H9 (cell line): ENCODE measurements at regions not wholly inside any gene's neighbourhood (a gene's known extent, or its start where the extent isn't known, plus 50 kb on each side); places are given as distances from the start of the nearest gene placed in this dataset.

Experiments used
- DNase-seq: peaks from one replicate; pipeline ENCODE4 v3.0.0-alpha.2; 2017
- H2AFZ ChIP-seq: one replicate; pipeline ENCODE4 v1.6.1; 2013; ENCODE audit warnings: mild to moderate bottlenecking, low read length, control low read depth, moderate library complexity
- H2AK5ac ChIP-seq: 2 replicates; pipeline ENCODE4 v1.6.1; 2013; ENCODE audit warnings: low read length, control low read depth, mixed read lengths; ENCODE audit not compliant: insufficient read length
- H2BK120ac ChIP-seq: one replicate; pipeline ENCODE4 v1.6.1; 2013; ENCODE audit warnings: low read depth, mild to moderate bottlenecking, low read length, control low read depth, inconsistent platforms; ENCODE audit not compliant: poor library complexity, severe bottlenecking
- H2BK12ac ChIP-seq: 2 replicates; pipeline ENCODE4 v1.6.1; 2013; ENCODE audit warnings: low read length, control low read depth, mixed read lengths, low read depth; ENCODE audit not compliant: insufficient read length
- H2BK15ac ChIP-seq: 2 replicates; pipeline ENCODE4 v1.6.1; 2013; ENCODE audit warnings: low read depth, low read length, control low read depth
- H2BK20ac ChIP-seq: one replicate; pipeline ENCODE4 v1.6.1; 2013; ENCODE audit warnings: low read depth, mild to moderate bottlenecking, low read length, control low read depth, inconsistent platforms; ENCODE audit not compliant: poor library complexity, severe bottlenecking
- H2BK5ac ChIP-seq: 2 replicates; pipeline ENCODE4 v1.6.1; 2013; ENCODE audit warnings: low read length, control low read depth, mixed read lengths; ENCODE audit not compliant: insufficient read length
- H3K14ac ChIP-seq: 2 replicates; pipeline ENCODE4 v1.6.1; 2013; ENCODE audit warnings: low read length, control low read depth; ENCODE audit not compliant: insufficient read depth
- H3K18ac ChIP-seq: 2 replicates; pipeline ENCODE4 v1.6.1; 2013; ENCODE audit warnings: low read depth, mild to moderate bottlenecking, mixed read lengths, low read length, control low read depth; ENCODE audit not compliant: insufficient read length
- H3K23ac ChIP-seq: 2 replicates; pipeline ENCODE4 v1.6.1; 2013; ENCODE audit warnings: low read length, control low read depth, mixed read lengths, low read depth; ENCODE audit not compliant: insufficient read length
- H3K23me2 ChIP-seq: 2 replicates; pipeline ENCODE4 v1.6.1; 2013; ENCODE audit warnings: low read depth, mild to moderate bottlenecking, mixed read lengths, low read length, control low read depth; ENCODE audit not compliant: insufficient read length, poor library complexity, severe bottlenecking
- H3K27ac ChIP-seq: 2 replicates; pipeline ENCODE4 v1.5.1; 2013; ENCODE audit warnings: low read length, control low read depth, mixed read lengths, low read depth; ENCODE audit not compliant: insufficient read length
- H3K27me3 ChIP-seq: 2 replicates; pipeline ENCODE4 v1.6.1; 2013; ENCODE audit warnings: low read length, control low read depth, inconsistent platforms; ENCODE audit not compliant: insufficient read depth
- H3K4ac ChIP-seq: 2 replicates; pipeline ENCODE4 v1.6.1; 2013; ENCODE audit warnings: low read depth, mild to moderate bottlenecking, control low read depth, inconsistent platforms, low read length, moderate library complexity
- H3K4me1 ChIP-seq: 2 replicates; pipeline ENCODE4 v1.6.1; 2013; ENCODE audit warnings: low read length, control low read depth, inconsistent platforms; ENCODE audit not compliant: insufficient read depth
- H3K4me2 ChIP-seq: 2 replicates; pipeline ENCODE4 v1.6.1; 2013; ENCODE audit warnings: low read length, control low read depth, mixed read lengths; ENCODE audit not compliant: insufficient read length, insufficient read depth
- H3K56ac ChIP-seq: 2 replicates; pipeline ENCODE4 v1.6.1; 2013; ENCODE audit warnings: low read depth, mild to moderate bottlenecking, mixed read lengths, low read length, control low read depth; ENCODE audit not compliant: insufficient read length
- H3K79me1 ChIP-seq: 2 replicates; pipeline ENCODE4 v1.6.1; 2013; ENCODE audit warnings: low read depth, mild to moderate bottlenecking, moderate library complexity, low read length, control low read depth, inconsistent platforms; ENCODE audit not compliant: insufficient read depth, poor library complexity, severe bottlenecking
- H3K79me2 ChIP-seq: 2 replicates; pipeline ENCODE4 v1.6.1; 2013; ENCODE audit warnings: low read length, control low read depth, inconsistent platforms; ENCODE audit not compliant: insufficient read depth
- H3K9ac ChIP-seq: 2 replicates; pipeline ENCODE4 v1.6.1; 2013; ENCODE audit warnings: low read length, control low read depth, mixed read lengths; ENCODE audit not compliant: insufficient read length; ENCODE audit errors: extremely low read depth
- H3K9me3 ChIP-seq: one replicate; pipeline ENCODE4 v1.6.1; 2013; ENCODE audit warnings: low read depth, low read length, inconsistent platforms; ENCODE audit not compliant: control insufficient read depth
- H3T11ph ChIP-seq: one replicate; pipeline ENCODE4 v1.6.1; 2013; ENCODE audit warnings: mild to moderate bottlenecking, low read length, control low read depth, inconsistent platforms
- H4K20me1 ChIP-seq: one replicate; pipeline ENCODE4 v1.6.1; 2013; ENCODE audit not compliant: control insufficient read depth, insufficient read length, insufficient read depth
- H4K5ac ChIP-seq: 2 replicates; pipeline ENCODE4 v1.6.1; 2013; ENCODE audit warnings: low read depth, mild to moderate bottlenecking, mixed read lengths, low read length, control low read depth; ENCODE audit not compliant: insufficient read length
- H4K8ac ChIP-seq: replicated peaks from 2 replicates; pipeline ENCODE4 v1.6.1; 2013; ENCODE audit warnings: low read length, control low read depth, mixed read lengths, low read depth; ENCODE audit not compliant: insufficient read length
- H4K91ac ChIP-seq: 2 replicates; pipeline ENCODE4 v1.6.1; 2013; ENCODE audit warnings: low read depth, mild to moderate bottlenecking, moderate library complexity, mixed read lengths, low read length, control low read depth; ENCODE audit not compliant: insufficient read length
- H3K27ac Mint-ChIP-seq, 3 experiments: 2 replicates in 2 of 3; 3 replicates in 1 of 3; pipeline ENCODE4 v1.8.0; 2020 to 2021; ENCODE audit warnings: mixed read lengths in 3 of 3, mild to moderate bottlenecking in 1 of 3, moderate library complexity in 1 of 3
- H3K27me3 Mint-ChIP-seq: 2 replicates; pipeline ENCODE4 v1.8.0; 2021; ENCODE audit warnings: low read depth, mild to moderate bottlenecking, moderate library complexity, mixed read lengths
- H3K36me3 Mint-ChIP-seq, 3 experiments: 2 replicates in 2 of 3; 3 replicates in 1 of 3; pipeline ENCODE4 v1.8.0; 2020 to 2021; ENCODE audit warnings: low read depth in 3 of 3, mixed read lengths in 3 of 3; ENCODE audit not compliant: insufficient read depth in 1 of 3
- H3K4me1 Mint-ChIP-seq, 2 experiments: 2 replicates each; pipeline ENCODE4 v1.8.0; 2020; ENCODE audit warnings: mixed read lengths in 2 of 2
- H3K4me3 Mint-ChIP-seq, 2 experiments: 2 replicates in 1 of 2; 3 replicates in 1 of 2; pipeline ENCODE4 v1.8.0; 2020 to 2021; ENCODE audit warnings: mild to moderate bottlenecking in 2 of 2, mixed read lengths in 2 of 2, moderate library complexity in 1 of 2
- H3K9me3 Mint-ChIP-seq, 2 experiments: 2 replicates in 1 of 2; 3 replicates in 1 of 2; pipeline ENCODE4 v1.8.0; 2020; ENCODE audit warnings: mild to moderate bottlenecking in 2 of 2, mixed read lengths in 2 of 2, moderate library complexity in 1 of 2
- CTCF ChIP-seq: fragments of 200-600 bp; sonication (generic); conservative IDR thresholded peaks from 3 replicates; pipeline ENCODE4 v1.8.0; 2021; ENCODE audit warnings: antibody characterized with exemption, mild to moderate bottlenecking
- WGBS: extraction: QIAGEN DNeasy Blood & Tissue Kit; methylation state at CpG from one replicate; pipeline ENCODE4 v1.1.7; 2013; ENCODE audit warnings: missing lambda C conversion rate, low lambda C conversion rate, mixed read lengths; ENCODE audit not compliant: insufficient read length; ENCODE audit errors: extremely low coverage; 5-methylcytosine and 5-hydroxymethylcytosine counted together

- Histone ChIP-seq H4K8ac (no peak overlapping the region), H2AK5ac (no peak overlapping the region), H3K23me2 (no peaks in the 10 kb centered on the region), H3K9me3 (no peaks in the 10 kb centered on the region), H3K56ac (no peak overlapping the region), H2BK12ac (no peak overlapping the region), H3K79me1 (no peaks in the 10 kb centered on the region), H3K27me3 (no peaks in the 10 kb centered on the region), H3K14ac (no peak overlapping the region), H3K4ac (no peak overlapping the region), H3T11ph (no peak overlapping the region), H3K9ac (no peak overlapping the region), H3K4me1 (0 out of 2 replicates have a peak, but pooled peaks cover 2% of the 10 kb centered on the region), H3K4me2 (no peak overlapping the region), H2BK15ac (no peak overlapping the region), H2AFZ (no peak overlapping the region), H3K23ac (no peak overlapping the region), H4K91ac (no peak overlapping the region), H3K18ac (no peak overlapping the region), H4K20me1 (no peaks in the 10 kb centered on the region), H2BK20ac (no peak overlapping the region), H2BK120ac (no peak overlapping the region), H4K5ac (no peak overlapping the region), H3K79me2 (no peaks in the 10 kb centered on the region), H3K27ac (no peak overlapping the region), H2BK5ac (no peak overlapping the region)
- Mint-ChIP-seq H3K36me3 (peaks cover 0 to 3% (median 0%) of the 10 kb centered on the region in 3 experiments; a peak in 2 of 7 replicates), H3K9me3 (no peaks in the 10 kb centered on the region), H3K4me1 (peaks cover 3 to 24% of the 10 kb centered on the region in 2 experiments; a peak in 3 of 4 replicates), H3K27ac (peak overlapping the region in 1 of 3 experiments; percentile 63; a peak in 2 of 7 replicates), H3K27me3 (no peaks in the 10 kb centered on the region; the same call in 1 of the 2 replicates), H3K4me3 (no peak overlapping the region)
- DNase-seq = no peak
- WGBS = no CpG with 5 or more reads among the region's 5 CpGs
- TF ChIP-seq CTCF = no peak
These were observed 69.3 kb upstream of the LDB2 start for GRCh38 chr4:16967722-16968121.
